Fibroblast of the aortic adventitia (primary cell): ENCODE measurements at regions not wholly inside any gene's neighbourhood (a gene's known extent, or its start where the extent isn't known, plus 50 kb on each side); places are given as distances from the start of the nearest gene placed in this dataset.

Experiments used
- DNase-seq: peaks from one replicate; pipeline ENCODE4 v3.0.0-alpha.2; 2010; ENCODE audit warnings: low read depth
- H3K4me3 ChIP-seq: 2 replicates; pipeline ENCODE4 v1.5.1; 2011; ENCODE audit warnings: low read depth, mild to moderate bottlenecking, control low read depth, low read length, moderate library complexity
- TF ChIP-seq, protein P1 (sequence below): IDR thresholded peaks from 2 replicates; pipeline ENCODE4 v1.5.1; 2011; ENCODE audit warnings: mild to moderate bottlenecking, low read length, control low read depth, inconsistent platforms; ENCODE audit not compliant: insufficient read depth

DNA sequence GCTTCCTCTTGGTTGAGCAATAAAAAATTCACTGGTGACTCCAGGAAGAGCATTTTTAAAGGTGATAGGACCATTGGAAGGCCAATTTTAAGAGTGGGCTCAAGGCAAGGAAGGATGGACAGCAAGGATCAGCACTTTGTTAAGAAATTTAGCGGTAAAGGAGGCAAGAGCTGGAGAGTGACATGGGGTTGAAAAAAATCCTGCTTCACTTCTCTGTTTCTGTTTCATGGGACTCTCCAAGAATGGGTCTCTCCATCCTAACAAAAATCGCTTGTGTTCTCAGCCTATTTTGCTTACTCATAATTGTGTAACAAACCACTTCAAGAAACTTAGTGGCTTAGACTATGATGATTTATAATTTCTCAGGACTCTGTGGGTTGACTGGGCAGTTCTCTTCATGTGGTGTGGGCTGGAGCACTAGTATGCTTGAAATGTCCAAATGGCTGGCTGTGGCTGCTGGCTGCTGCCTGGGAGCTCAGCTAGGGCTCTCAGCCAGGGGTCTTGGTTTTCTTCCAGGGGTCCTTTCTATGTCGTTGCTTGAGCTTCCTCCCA lies 59.8 kb upstream of the ZNRF2 start:
- no peak overlapping the region for H3K4me3 ChIP-seq
- TF ChIP-seq, protein P1, sequence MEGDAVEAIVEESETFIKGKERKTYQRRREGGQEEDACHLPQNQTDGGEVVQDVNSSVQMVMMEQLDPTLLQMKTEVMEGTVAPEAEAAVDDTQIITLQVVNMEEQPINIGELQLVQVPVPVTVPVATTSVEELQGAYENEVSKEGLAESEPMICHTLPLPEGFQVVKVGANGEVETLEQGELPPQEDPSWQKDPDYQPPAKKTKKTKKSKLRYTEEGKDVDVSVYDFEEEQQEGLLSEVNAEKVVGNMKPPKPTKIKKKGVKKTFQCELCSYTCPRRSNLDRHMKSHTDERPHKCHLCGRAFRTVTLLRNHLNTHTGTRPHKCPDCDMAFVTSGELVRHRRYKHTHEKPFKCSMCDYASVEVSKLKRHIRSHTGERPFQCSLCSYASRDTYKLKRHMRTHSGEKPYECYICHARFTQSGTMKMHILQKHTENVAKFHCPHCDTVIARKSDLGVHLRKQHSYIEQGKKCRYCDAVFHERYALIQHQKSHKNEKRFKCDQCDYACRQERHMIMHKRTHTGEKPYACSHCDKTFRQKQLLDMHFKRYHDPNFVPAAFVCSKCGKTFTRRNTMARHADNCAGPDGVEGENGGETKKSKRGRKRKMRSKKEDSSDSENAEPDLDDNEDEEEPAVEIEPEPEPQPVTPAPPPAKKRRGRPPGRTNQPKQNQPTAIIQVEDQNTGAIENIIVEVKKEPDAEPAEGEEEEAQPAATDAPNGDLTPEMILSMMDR, result no peak
- peak; percentile 71 for DNase-seq

DNA sequence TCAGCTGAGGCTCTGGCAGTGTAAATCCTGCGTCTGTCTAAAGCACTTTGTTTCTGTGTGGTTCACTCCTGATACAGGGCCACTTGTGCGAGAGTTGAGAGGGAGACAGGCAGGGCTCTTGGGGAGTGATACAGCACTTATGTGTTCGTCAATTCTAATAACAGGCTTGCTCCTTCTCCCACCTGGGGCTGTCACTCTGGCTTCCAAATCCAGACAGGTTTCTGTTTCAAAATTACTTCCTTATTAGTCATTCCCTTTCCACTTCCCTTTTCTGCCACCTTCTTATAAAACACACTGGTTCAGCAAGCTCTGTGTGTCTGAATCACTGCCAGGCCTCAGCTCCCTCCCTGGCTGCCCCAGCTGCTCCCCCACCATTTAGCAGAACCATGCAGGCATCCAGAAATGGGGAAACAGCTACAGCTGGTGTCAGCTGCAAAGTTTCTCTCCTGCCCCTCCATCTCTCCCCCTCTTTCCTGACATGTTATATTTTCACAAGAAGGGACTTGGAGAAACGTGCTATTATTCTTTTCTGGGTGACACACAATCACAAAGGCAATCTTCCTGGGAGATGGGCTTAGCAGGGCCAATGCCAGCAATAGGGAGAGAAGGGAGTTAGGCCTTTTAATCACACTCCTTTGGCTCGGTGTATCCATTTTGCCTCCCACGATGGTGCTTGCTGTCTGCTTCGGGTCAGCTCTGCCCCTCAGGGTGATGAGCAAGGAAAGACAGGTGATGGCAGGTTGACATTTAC lies 58.4 kb upstream of the ZNRF2 start:
- H3K4me3 ChIP-seq, result no peak overlapping the region
- TF ChIP-seq, protein P1, result no peak
- peak; percentile 35 for DNase-seq

DNA sequence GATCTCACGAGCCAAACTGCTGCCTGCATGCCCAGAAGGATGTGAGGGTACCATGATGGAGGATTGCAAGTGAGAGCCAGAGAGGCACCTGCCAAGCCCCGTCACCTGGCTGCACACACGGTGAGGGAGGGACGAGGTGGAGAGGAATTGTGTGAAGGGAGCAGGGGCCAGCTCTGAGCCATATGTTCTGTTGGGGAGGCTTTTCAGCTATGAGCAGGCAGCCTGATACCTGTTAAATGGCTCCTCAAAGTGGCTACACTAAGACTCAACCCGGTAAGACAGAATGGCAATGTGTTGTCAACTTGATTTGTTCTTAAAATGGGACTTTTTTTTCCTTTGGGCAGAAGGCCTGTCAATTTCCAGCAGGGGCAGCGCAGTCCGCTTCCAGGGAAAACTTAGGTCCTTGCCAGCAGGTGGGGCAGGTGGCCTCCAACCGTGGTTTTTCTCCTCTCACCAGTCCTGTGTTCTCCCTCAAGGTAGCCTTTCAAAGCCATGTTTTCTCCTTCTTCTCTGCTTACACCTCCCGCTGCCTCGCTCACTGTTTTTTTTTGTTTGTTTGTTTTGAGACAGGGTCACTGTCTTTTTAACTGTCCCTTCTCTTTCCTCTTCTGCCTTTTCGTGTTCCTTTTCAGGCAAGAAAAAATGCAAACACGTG lies 57.7 kb upstream of the ZNRF2 start:
- H3K4me3 ChIP-seq, result no peak overlapping the region
- DNase-seq, result no peak
- TF ChIP-seq, protein P1, result no peak

DNA sequence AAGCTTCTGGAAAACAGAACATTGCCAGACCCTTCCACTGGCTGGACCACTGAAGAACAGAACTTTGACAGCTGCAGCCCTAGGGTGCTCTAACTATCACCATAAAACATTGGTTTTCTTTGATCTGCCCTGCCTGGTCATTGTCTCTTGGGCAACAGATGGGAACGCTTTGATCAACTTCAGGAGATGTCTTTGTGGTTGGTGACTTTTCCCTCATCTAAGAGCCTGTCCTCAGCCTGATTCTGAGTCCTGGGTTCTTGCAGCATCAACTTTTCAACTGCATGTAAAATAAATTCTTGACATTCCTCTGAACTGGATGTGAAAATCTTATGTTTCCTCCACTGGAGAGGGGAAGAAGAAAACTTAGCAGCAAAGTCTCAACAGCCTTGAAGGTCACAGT lies 53.1 kb upstream of the ZNRF2 start:
- H3K4me3 ChIP-seq, result no peak overlapping the region
- no peak for DNase-seq
- TF ChIP-seq, protein P1, result no peak

DNA sequence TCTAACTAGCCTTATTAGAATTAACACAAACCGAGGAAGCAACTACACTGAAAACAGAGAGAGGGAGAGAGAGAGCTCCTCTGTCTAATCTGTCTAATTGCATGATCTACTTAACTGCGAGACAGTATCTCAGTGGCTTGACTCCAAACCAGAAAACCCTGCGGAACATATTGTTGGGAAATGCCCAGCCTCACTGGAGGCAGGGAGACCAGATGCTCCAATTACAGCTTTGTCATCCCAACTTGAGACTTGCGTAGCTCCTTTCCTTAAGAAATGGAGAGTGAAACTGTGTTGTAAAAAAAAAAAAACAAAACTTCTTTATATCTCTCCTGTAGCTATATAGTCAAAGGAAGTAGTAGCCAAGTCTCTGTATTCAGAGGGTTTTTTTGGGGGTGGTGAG lies 52.0 kb upstream of the ZNRF2 start:
- TF ChIP-seq, protein P1, result no peak
- DNase-seq, result no peak
- no peak overlapping the region for H3K4me3 ChIP-seq
